ENCODE measurements at regions not wholly inside any gene's neighbourhood (a gene's known extent, or its start where the extent isn't known, plus 50 kb on each side); places are given as distances from the start of the nearest gene placed in this dataset.

GRCh38 chr2:16264931-16265540 is 324.7 kb downstream of the MYCN start:
- no peak for TF ChIP-seq BCL11A (tag by site-specific recombination; IDR thresholded peaks at IDR 0.05; ENCODE audit: low read depth)
- TF ChIP-seq, protein P1, sequence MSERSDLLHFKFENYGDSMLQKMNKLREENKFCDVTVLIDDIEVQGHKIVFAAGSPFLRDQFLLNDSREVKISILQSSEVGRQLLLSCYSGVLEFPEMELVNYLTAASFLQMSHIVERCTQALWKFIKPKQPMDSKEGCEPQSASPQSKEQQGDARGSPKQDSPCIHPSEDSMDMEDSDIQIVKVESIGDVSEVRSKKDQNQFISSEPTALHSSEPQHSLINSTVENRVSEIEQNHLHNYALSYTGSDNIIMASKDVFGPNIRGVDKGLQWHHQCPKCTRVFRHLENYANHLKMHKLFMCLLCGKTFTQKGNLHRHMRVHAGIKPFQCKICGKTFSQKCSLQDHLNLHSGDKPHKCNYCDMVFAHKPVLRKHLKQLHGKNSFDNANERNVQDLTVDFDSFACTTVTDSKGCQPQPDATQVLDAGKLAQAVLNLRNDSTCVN (tag by site-specific recombination; optimal IDR thresholded peaks at IDR 0.05): no peak
